Right renal cortex interstitium (tissue), 3 donors: ENCODE measurements at regions not wholly inside any gene's neighbourhood (a gene's known extent, or its start where the extent isn't known, plus 50 kb on each side); places are given as distances from the start of the nearest gene placed in this dataset.

Source experiments
- DNase-seq, 3 donors: peaks; one replicate each; pipeline ENCODE4 v3.0.0-alpha.2; 2013; ENCODE audit warnings: low read depth in 3 of 3, low spot score in 2 of 3

GRCh38 chr5:68379275-68380036 is 163.9 kb downstream of the PIK3R1 start:
- DNase-seq, result peak in 2 of 3 donors; percentile 27 to 41

- no peak for DNase-seq
These were observed 164.5 kb downstream of the PIK3R1 start for GRCh38 chr5:68380078-68380477.

- DNase-seq, result no peak
These were observed 165.5 kb downstream of the PIK3R1 start for GRCh38 chr5:68381060-68381459.

GRCh38 chr5:68381909-68382308 is 166.4 kb downstream of the PIK3R1 start:
- DNase-seq, result no peak

GRCh38 chr5:68382640-68383039 is 167.1 kb downstream of the PIK3R1 start:
- DNase-seq, result no peak

- no peak for DNase-seq
These were observed 168.3 kb downstream of the PIK3R1 start for GRCh38 chr5:68383888-68384310.

GRCh38 chr5:68384936-68385594 is 169.5 kb downstream of the PIK3R1 start:
- DNase-seq, result no peak

- no peak for DNase-seq
These were observed 170.4 kb downstream of the PIK3R1 start for GRCh38 chr5:68385936-68386335.

- DNase-seq, result no peak
These were observed 171.7 kb downstream of the PIK3R1 start for GRCh38 chr5:68387074-68387796.

- DNase-seq, result no peak
These were observed 174.1 kb downstream of the PIK3R1 start for GRCh38 chr5:68389618-68390017.

- DNase-seq, result no peak
These were observed 177.1 kb downstream of the PIK3R1 start for GRCh38 chr5:68392617-68393016.

GRCh38 chr5:68395302-68395701 is 179.7 kb downstream of the PIK3R1 start:
- no peak for DNase-seq

GRCh38 chr5:68395926-68396511 is 180.5 kb downstream of the PIK3R1 start:
- DNase-seq, result peak in 1 of 3 donors; percentile 40

GRCh38 chr5:68396722-68397121 is 181.2 kb downstream of the PIK3R1 start:
- no peak for DNase-seq

- DNase-seq, result no peak
These were observed 182.7 kb downstream of the PIK3R1 start for GRCh38 chr5:68398146-68398812.

GRCh38 chr5:68403301-68403700 is 187.7 kb downstream of the PIK3R1 start:
- DNase-seq, result no peak

GRCh38 chr5:68404246-68404645 is 188.7 kb downstream of the PIK3R1 start:
- no peak for DNase-seq

GRCh38 chr5:68405026-68405684 is 189.6 kb downstream of the PIK3R1 start:
- DNase-seq, result no peak

GRCh38 chr5:68405784-68406743 is 190.5 kb downstream of the PIK3R1 start:
- no peak for DNase-seq
